ENCODE measurements at regions not wholly inside any gene's neighbourhood (a gene's known extent, or its start where the extent isn't known, plus 50 kb on each side); places are given as distances from the start of the nearest gene placed in this dataset.

DNA sequence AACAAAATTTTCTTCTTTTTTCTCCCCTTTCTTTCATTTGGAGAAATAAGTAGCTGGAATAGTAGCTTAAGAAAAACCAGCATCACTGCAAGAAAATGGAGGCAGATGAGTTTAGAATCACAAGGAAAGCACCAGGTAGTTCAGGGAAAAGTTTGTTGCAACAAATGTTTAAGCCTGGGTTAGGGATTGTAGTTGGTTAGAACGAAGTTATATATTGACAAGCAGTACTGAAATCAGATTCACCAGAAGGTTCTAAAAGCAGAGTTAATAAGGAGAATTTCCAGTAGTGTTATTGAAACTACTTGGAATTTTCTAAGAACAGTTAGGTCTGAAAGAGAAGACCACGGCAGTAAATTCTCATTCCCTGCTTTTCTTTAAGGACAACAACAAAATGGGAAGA, 70.2 kb downstream of the BMP2 start:
- POLR2A ChIA-PET (ENCODE audit: unreplicated experiment): no interaction called here
- H3K56ac ChIP-seq (ENCODE audit: extremely low read depth, insufficient read depth, low read length): no peak overlapping the region
- in situ Hi-C loops (cut with MboI; ENCODE audit: low sequenced_read_pairs): loop anchor here (10.0 kb wide), 1 partner anchor 1017 kb away; no protein-coding TSS in a partner anchor

More for the DNA sequence above, 70.2 kb downstream of the BMP2 start:
- Histone ChIP-seq H3K23ac (ENCODE audit: low read depth, low read length) (no peak overlapping the region), H3K36me3 (ENCODE audit: control insufficient read depth, insufficient read depth, low read length) (no peaks in the 10 kb centered on the region), H3K4me2 (ENCODE audit: low read depth, low read length) (no peak overlapping the region), H2BK5ac (ENCODE audit: low read depth, low read length, poor library complexity, severe bottlenecking) (no peak overlapping the region), H3K9me3 (ENCODE audit: control insufficient read depth, insufficient read depth, low read length) (no peaks in the 10 kb centered on the region), H3K27ac (ENCODE audit: insufficient read depth, low read length) (no peak overlapping the region), H3K4ac (ENCODE audit: low read depth, low read length) (no peak overlapping the region), H4K8ac (ENCODE audit: low read depth in 2 of 2, low read length in 2 of 2) (no peak overlapping the region), H4K5ac (ENCODE audit: low read depth, low read length) (no peak overlapping the region), H2AK5ac (ENCODE audit: low read depth, low read length) (no peak overlapping the region), H2AFZ (replicated peaks; ENCODE audit: low read length, poor library complexity) (no peak overlapping the region), H2AK9ac (replicated peaks; ENCODE audit: low read depth, low read length, poor library complexity) (no peak overlapping the region), H3K4me3 (ENCODE audit: insufficient read depth, low read depth, low read length) (no peak overlapping the region), H4K20me1 (ENCODE audit: insufficient read depth, low read length) (no peaks in the 10 kb centered on the region), H2BK120ac (ENCODE audit: low read depth, low read length) (no peak overlapping the region), H4K91ac (ENCODE audit: insufficient read depth, low read depth, low read length) (no peak overlapping the region), H3K9ac (ENCODE audit: low read depth, low read length) (no peak overlapping the region), H3K9me1 (ENCODE audit: insufficient read depth, low read length) (no peaks in the 10 kb centered on the region), H2BK20ac (ENCODE audit: low read depth, low read length) (no peak overlapping the region), H3K14ac (replicated peaks; ENCODE audit: low read depth, low read length) (no peak overlapping the region), H3K18ac (ENCODE audit: low read depth, low read length) (no peak overlapping the region), H3K4me1 (ENCODE audit: control insufficient read depth, insufficient read depth, low read length) (no peaks in the 10 kb centered on the region), H3K79me1 (ENCODE audit: low read depth in 1 of 2, low read length in 2 of 2) (no peaks in the 10 kb centered on the region), H2BK15ac (ENCODE audit: low read depth, low read length) (no peak overlapping the region), H3K27me3 (ENCODE audit: control insufficient read depth, insufficient read depth, low read length) (no peaks in the 10 kb centered on the region)
- WGBS, 2 experiments (ENCODE audit: extremely low coverage in 2 of 2, insufficient read length in 1 of 2): no CpG with 5 or more reads among the region's 2 CpGs
- dilution Hi-C loops (cut with HindIII; ENCODE audit: low sequenced_read_pairs, unreplicated experiment) (no loop called here), intact Hi-C loops (cut with micrococcal nuclease) (no loop called here)
- CTCF ChIA-PET: no interaction called here
- DNase-seq (no peak), ATAC-seq (ENCODE audit: low read depth) (no peak)
- BruUV-seq (replicated peaks): no TSS peak
- TF ChIP-seq SMC3 (IDR thresholded peaks at IDR 0.05; ENCODE audit: low read depth, low read length): no peak
